Gastroesophageal sphincter (tissue), 4 donors: ENCODE measurements at regions not wholly inside any gene's neighbourhood (a gene's known extent, or its start where the extent isn't known, plus 50 kb on each side); places are given as distances from the start of the nearest gene placed in this dataset.

Source experiments
- ATAC-seq: fragments of 150-250 bp; one replicate; pipeline ENCODE4 v1.9.1; 2016; ENCODE audit warnings: mild to moderate bottlenecking, moderate library complexity
- H3K27ac ChIP-seq, 4 donors: fragments of 200-600 bp; sonication (generic) in 3 of 4; 1 replicate in 3 of 4; 2 replicates in 1 of 4; pipeline ENCODE4 v1.5.1; 2016 to 2019
- H3K27me3 ChIP-seq: fragments of 200-600 bp; sonication (generic); one replicate; pipeline ENCODE4 v1.5.1; 2019
- H3K36me3 ChIP-seq, 2 donors: fragments of 200-600 bp; sonication (generic); one replicate each; pipeline ENCODE4 v1.5.1; 2019; ENCODE audit warnings: control low read depth in 1 of 2
- H3K4me1 ChIP-seq, 3 donors: fragments of 200-600 bp; sonication (generic); 1 replicate in 2 of 3; 2 replicates in 1 of 3; pipeline ENCODE4 v1.5.1; 2016 to 2019; ENCODE audit warnings: control low read depth in 2 of 3
- H3K4me3 ChIP-seq, 2 donors: fragments of 200-600 bp; sonication (generic); one replicate each; pipeline ENCODE4 v1.5.1; 2019; ENCODE audit warnings: mild to moderate bottlenecking in 1 of 2, moderate library complexity in 1 of 2
- H3K9me3 ChIP-seq, 3 donors: fragments of 200-600 bp; sonication (generic); one replicate each; pipeline ENCODE4 v1.5.1; 2017 to 2019; ENCODE audit warnings: control low read depth in 2 of 3
- EP300 ChIP-seq: sonication (generic); formaldehyde crosslinking; IDR thresholded peaks from one replicate; pipeline ENCODE4 v1.6.1; 2017; ENCODE audit warnings: antibody characterized with exemption, mild to moderate bottlenecking
- POLR2A ChIP-seq, 2 donors: fragments of 450-650 bp; IDR thresholded peaks; one replicate each; pipeline ENCODE4 v1.6.1; 2017; ENCODE audit warnings: antibody characterized with exemption in 2 of 2, mild to moderate bottlenecking in 2 of 2, moderate library complexity in 1 of 2
- POLR2AphosphoS5 ChIP-seq: sonication (generic); formaldehyde crosslinking; IDR thresholded peaks from one replicate; pipeline ENCODE4 v1.6.1; 2017; ENCODE audit warnings: antibody characterized with exemption
- WGBS, 2 donors: methylation state at CpG; one replicate each; pipeline ENCODE4 v1.1.5; 2018; ENCODE audit warnings: low coverage in 1 of 2; 5-methylcytosine and 5-hydroxymethylcytosine counted together
- TF ChIP-seq, protein P1 (sequence below), 4 experiments: fragments of 200-600 bp in 2 of 4; fragments of 450-650 bp in 2 of 4; sonication (generic) in 1 of 4; IDR thresholded peaks; one replicate each; pipeline ENCODE4 v1.5.1; 2017 to 2019; ENCODE audit warnings: antibody characterized with exemption in 4 of 4, mild to moderate bottlenecking in 2 of 4, moderate library complexity in 2 of 4

DNA sequence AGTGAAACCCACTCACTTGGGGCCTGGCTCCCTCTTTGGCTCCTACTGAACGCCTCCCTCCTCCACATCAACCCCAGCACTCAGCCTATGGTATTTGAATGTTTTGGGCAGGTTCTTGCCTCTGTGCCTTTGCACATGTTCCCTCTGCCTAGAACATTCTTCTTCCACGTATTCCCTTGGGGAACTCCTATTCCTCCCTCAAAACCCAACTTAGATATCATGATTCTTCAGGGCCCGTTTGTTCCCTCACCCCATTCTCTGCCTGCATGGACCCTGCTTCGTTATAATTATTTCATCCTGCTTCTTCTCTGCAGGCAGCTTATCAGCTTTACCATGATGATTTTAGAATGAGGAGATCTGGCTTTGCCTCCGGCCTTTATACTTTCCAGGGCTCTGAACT lies 215.0 kb upstream of the IER5L start:
- Histone ChIP-seq H3K27me3 (no peaks in the 10 kb centered on the region), H3K9me3 (no peaks in the 10 kb centered on the region), H3K4me3 (no peak overlapping the region), H3K36me3 (no peaks in the 10 kb centered on the region), H3K4me1 (no peaks in the 10 kb centered on the region), H3K27ac (no peak overlapping the region)
- 85 to 87% methylated on average over 4 to 5 of the region's 5 CpGs for WGBS, 2 donors
- ATAC-seq = no peak
- TF ChIP-seq EP300 (no peak), POLR2A (IDR thresholded peaks at IDR 0.05) (no peak), POLR2AphosphoS5 (no peak)
- TF ChIP-seq, protein P1, sequence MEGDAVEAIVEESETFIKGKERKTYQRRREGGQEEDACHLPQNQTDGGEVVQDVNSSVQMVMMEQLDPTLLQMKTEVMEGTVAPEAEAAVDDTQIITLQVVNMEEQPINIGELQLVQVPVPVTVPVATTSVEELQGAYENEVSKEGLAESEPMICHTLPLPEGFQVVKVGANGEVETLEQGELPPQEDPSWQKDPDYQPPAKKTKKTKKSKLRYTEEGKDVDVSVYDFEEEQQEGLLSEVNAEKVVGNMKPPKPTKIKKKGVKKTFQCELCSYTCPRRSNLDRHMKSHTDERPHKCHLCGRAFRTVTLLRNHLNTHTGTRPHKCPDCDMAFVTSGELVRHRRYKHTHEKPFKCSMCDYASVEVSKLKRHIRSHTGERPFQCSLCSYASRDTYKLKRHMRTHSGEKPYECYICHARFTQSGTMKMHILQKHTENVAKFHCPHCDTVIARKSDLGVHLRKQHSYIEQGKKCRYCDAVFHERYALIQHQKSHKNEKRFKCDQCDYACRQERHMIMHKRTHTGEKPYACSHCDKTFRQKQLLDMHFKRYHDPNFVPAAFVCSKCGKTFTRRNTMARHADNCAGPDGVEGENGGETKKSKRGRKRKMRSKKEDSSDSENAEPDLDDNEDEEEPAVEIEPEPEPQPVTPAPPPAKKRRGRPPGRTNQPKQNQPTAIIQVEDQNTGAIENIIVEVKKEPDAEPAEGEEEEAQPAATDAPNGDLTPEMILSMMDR (IDR thresholded peaks at IDR 0.05) = no peak

GRCh38 chr9:129392093-129392541 lies 214.1 kb upstream of the IER5L start:
- H3K4me1 ChIP-seq = no peaks in the 10 kb centered on the region
- H3K36me3 ChIP-seq = no peaks in the 10 kb centered on the region
- no peak overlapping the region for H3K4me3 ChIP-seq
- no peaks in the 10 kb centered on the region for H3K27me3 ChIP-seq
- H3K9me3 ChIP-seq = no peaks in the 10 kb centered on the region
- H3K27ac ChIP-seq = no peak overlapping the region
- no peak for ATAC-seq
- WGBS, 2 donors = 60% methylated on average over 4 of the region's 12 CpGs; no CpG with 5 or more reads in 1 of the 2 donors
- no peak for TF ChIP-seq POLR2A (IDR thresholded peaks at IDR 0.05)
- TF ChIP-seq, protein P1 (IDR thresholded peaks at IDR 0.05) = no peak
- TF ChIP-seq POLR2AphosphoS5 = no peak
- no peak for TF ChIP-seq EP300

- WGBS, 2 donors = 79 to 87% methylated on average over 10 to 11 of the region's 12 CpGs
These were observed 213.2 kb upstream of the IER5L start for GRCh38 chr9:129391221-129391661.

DNA sequence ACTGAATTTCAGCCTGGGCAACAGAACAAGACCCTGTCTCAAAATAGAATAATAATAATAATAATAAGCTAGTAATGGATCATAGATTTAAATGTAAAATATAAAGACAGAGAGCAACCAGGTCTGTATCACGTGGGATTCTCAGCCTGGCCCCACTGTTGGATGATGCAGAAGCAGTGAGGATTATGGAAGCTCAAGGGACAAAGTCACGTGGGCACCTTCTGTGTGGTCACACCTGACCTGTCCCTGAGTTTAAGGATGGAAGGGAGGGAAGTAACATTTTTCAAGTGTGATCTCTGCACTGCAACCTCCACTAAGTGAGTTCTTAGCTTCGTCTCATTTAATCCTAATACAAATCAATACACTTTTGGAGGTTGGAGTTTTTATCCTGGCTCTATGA lies 212.5 kb upstream of the IER5L start:
- H3K36me3 ChIP-seq = no peaks in the 10 kb centered on the region
- WGBS, 2 donors = 84 to 85% methylated on average over 3 of the region's 3 CpGs
- no peaks in the 10 kb centered on the region for H3K27me3 ChIP-seq
- H3K4me3 ChIP-seq = no peak overlapping the region
- no peaks in the 10 kb centered on the region for H3K4me1 ChIP-seq
- no peak overlapping the region for H3K27ac ChIP-seq
- no peak for ATAC-seq
- no peak for TF ChIP-seq EP300
- no peak for TF ChIP-seq POLR2AphosphoS5
- TF ChIP-seq, protein P1 (IDR thresholded peaks at IDR 0.05) = no peak
- no peak for TF ChIP-seq POLR2A (IDR thresholded peaks at IDR 0.05)
- no peaks in the 10 kb centered on the region for H3K9me3 ChIP-seq

More at GRCh38 chr9:129391221-129391661, 213.2 kb upstream of the IER5L start:
- no peak overlapping the region for H3K4me3 ChIP-seq
- H3K27me3 ChIP-seq = no peaks in the 10 kb centered on the region
- H3K27ac ChIP-seq = no peak overlapping the region
- no peaks in the 10 kb centered on the region for H3K4me1 ChIP-seq
- H3K36me3 ChIP-seq = no peaks in the 10 kb centered on the region
- H3K9me3 ChIP-seq = no peaks in the 10 kb centered on the region
- TF ChIP-seq POLR2AphosphoS5 (no peak), EP300 (no peak), POLR2A (IDR thresholded peaks at IDR 0.05) (no peak)
- TF ChIP-seq, protein P1 (IDR thresholded peaks at IDR 0.05) = no peak
- no peak for ATAC-seq

DNA sequence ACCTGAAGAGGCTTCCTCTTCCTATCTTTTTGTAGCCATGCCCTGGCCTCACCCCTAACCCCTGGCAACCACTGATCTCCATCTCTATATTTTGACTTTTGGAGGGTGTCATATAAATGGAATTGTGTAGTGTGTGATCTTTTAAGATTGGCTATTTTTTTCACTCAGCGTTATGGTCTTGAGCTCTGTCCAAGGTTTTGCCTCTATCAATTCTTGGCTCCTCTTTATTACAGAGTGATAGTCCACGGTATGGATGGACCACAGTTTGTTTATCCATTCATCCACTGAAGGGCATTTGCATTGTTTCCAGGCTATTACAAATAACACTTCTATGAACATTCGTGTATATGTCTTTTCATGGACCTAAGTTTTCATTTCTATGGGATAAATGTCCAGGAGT lies 209.8 kb upstream of the IER5L start:
- TF ChIP-seq POLR2A (IDR thresholded peaks at IDR 0.05) (no peak), EP300 (no peak), POLR2AphosphoS5 (no peak)
- TF ChIP-seq, protein P1 (IDR thresholded peaks at IDR 0.05) = no peak
- WGBS, 2 donors = 29% methylated on average over 3 of the region's 3 CpGs
- no peaks in the 10 kb centered on the region for H3K27me3 ChIP-seq
- H3K4me1 ChIP-seq = peaks cover 0 to 15% (median 6%) of the 10 kb centered on the region in 3 donors
- no peak for ATAC-seq
- H3K36me3 ChIP-seq = no peaks in the 10 kb centered on the region
- H3K4me3 ChIP-seq = no peak overlapping the region
- no peaks in the 10 kb centered on the region for H3K9me3 ChIP-seq
- no peak overlapping the region for H3K27ac ChIP-seq
